Liver (tissue), 3 donors: ENCODE measurements at regions not wholly inside any gene's neighbourhood (a gene's known extent, or its start where the extent isn't known, plus 50 kb on each side); places are given as distances from the start of the nearest gene placed in this dataset.

Source experiments
- CTCF ChIP-seq: fragments of 150-350 bp; IDR thresholded peaks from 2 replicates; pipeline ENCODE4 v1.5.1; 2017; ENCODE audit warnings: improper control_type of control experiment, low read depth, low read length; ENCODE audit not compliant: missing input control
- JUND ChIP-seq, 2 donors: IDR thresholded peaks; 2 replicates each; pipeline ENCODE4 v1.6.1; 2016; ENCODE audit warnings: antibody characterized with exemption in 2 of 2
- SP1 ChIP-seq: IDR thresholded peaks from 2 replicates; pipeline ENCODE4 v1.6.1; 2018; ENCODE audit warnings: antibody characterized with exemption, mild to moderate bottlenecking
- YY1 ChIP-seq: IDR thresholded peaks from 2 replicates; pipeline ENCODE4 v1.6.1; 2016; ENCODE audit warnings: antibody characterized with exemption, mild to moderate bottlenecking
- TF ChIP-seq, protein P1 (sequence below): IDR thresholded peaks from 2 replicates; pipeline ENCODE4 v1.6.1; 2016; ENCODE audit warnings: antibody characterized with exemption
- donor health status: healthy.
- donor health status: healthy.

DNA sequence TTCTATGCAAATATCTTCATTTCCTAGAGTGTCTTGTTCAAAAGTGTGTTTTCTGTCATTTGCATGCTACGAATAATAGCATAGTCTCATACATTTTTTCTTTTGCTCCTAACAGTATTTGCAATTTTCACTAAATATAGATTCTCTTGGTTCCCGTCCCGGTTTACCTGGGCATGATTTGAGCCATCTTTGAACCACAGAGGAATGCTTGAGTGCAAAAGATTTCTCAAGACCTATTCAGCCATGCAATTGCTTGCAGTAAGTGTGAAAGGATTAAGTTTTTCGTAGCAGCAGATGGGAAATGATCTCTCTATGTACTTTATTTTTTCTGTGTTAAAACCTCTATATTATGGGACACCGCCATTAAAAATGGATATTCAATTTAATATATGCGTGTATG is 733.0 kb downstream of the ZPLD1 start:
- TF ChIP-seq, protein P1, sequence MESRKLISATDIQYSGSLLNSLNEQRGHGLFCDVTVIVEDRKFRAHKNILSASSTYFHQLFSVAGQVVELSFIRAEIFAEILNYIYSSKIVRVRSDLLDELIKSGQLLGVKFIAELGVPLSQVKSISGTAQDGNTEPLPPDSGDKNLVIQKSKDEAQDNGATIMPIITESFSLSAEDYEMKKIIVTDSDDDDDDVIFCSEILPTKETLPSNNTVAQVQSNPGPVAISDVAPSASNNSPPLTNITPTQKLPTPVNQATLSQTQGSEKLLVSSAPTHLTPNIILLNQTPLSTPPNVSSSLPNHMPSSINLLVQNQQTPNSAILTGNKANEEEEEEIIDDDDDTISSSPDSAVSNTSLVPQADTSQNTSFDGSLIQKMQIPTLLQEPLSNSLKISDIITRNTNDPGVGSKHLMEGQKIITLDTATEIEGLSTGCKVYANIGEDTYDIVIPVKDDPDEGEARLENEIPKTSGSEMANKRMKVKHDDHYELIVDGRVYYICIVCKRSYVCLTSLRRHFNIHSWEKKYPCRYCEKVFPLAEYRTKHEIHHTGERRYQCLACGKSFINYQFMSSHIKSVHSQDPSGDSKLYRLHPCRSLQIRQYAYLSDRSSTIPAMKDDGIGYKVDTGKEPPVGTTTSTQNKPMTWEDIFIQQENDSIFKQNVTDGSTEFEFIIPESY = no peak
- TF ChIP-seq CTCF (no peak), JUND (IDR thresholded peaks at IDR 0.05) (no peak), YY1 (no peak), SP1 (no peak)
